ENCODE measurements at regions not wholly inside any gene's neighbourhood (a gene's known extent, or its start where the extent isn't known, plus 50 kb on each side); places are given as distances from the start of the nearest gene placed in this dataset.
A peak's percentile ranks its signal among the peaks of the same experiment; 100 is the strongest.

DNA sequence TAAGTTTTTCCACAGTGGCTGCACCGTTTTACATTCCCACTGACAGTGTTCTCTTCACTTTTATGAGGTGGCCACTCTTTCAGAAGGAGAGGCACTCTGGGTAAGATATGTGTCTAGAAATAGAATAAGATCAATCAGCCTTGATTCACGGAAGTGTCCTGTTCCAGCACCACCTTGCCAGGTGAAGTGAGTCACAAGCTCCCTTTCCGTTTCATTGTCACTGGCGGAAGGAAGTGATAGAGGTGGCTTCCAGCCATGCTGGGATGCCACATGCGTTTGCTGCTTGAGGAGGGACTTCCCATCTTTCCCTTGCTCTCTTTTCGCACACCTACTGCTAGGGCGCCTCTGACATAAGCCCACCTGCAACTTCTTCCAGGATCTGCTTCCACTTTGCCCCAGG is 217.1 kb downstream of the PIK3R1 start:
- no peak for DNase-seq

- no peak for DNase-seq
Measured at GRCh38 chr5:68433526-68433922, 218.0 kb downstream of the PIK3R1 start.

DNA sequence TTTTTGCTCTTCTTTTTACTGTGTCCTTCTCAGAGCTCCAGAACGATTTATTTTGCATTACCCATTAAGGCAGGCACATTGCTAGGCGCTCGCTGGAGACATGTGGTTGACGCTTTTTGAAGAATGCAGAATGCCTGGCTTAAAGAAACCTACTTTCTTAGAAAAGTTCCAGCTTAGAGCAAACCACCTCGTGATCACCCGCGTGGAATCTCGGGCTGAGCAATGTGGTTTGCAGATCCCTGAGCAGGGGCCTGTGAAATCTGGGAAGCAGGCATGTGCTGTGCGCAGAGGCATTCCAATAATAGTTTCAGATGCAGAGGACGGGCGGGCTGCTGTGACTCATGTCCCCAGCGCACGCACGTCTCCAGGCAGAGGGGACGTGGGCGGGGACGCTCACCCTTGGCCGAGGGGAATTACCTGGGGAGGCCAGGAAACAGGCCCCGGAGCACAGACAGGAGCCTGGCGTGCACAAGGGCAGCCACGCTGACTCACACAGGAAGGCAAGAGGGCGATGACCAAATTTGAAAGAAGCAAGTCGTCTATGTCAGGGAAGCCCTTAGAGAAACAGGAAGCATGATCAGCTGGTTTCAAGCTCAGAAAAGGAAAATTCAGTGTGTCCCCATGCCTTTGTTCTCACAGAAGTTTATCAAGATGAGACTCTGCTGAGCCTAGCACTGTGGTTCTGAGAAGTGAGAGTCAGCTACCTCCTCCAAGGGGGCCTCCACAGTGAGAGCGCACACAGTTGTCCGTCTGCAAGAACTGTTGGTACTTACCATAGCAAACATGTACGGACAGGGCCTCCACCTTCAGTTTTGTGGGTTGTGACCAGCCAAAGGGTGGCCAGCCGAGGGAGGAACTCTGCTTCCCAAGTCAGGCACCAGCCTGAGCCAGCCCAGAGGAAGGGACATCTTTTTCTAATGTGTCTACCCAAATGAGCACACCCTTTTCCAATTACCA is 218.6 kb downstream of the PIK3R1 start:
- DNase-seq, result peak; percentile 90

DNA sequence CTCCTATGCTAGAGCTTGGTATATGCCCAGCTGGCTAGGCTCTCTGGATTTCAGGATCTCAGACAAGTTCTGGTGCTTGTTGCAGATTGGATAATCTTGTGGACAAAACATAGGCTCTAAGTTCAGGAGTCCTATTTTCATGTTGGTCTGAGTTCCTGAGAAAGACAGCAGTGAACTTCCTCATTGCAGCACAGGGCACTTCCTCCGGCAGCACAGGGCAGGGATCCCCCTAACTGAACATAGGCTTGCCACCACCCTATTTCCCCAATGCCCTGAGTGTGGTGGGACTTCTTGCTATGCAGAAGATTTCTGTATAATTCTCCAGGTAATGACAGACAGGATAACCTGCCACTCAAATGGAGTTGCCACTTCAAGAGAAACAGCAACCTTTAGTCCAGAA is 220.1 kb downstream of the PIK3R1 start:
- DNase-seq, result peak; percentile 54

DNA sequence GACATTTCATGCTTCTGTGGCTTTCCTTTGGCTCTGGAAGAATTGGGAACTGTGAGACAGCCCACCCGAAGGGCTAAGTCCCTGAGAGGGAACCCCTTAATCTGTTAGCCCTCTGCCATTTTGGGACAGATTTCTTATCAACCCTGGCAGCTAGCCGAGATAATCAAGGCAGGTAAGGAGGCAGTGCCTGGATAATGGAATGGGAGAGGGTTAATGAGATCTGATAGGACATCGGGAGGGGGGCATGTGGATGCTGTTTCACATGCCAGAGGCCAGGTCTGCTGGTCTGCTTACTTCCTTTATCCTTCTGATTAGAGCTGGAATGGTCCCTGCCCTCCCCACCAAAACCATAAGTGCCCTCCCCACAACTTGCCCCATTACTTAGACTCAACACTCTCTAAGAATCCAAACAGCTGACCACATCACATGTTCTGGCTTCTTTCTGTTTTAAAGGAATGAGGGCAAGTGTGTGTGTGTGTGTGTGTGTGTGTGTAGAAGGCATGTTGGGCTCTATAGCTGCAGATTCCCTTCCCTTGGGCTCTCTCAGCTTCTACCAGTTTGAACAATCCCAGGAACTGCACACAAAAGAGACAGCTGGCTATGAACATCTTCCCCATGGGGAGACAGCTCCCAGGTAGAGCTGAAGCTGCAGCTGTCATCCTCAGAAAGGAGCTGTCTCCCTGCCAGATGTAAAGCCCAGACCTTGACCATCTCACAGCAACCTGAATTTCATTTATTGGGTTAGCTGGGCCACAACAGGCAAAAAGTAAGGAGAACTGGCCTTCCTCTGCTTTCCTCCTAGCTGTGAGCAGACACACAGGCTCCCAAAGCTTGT is 221.3 kb downstream of the PIK3R1 start:
- no peak for DNase-seq

DNA sequence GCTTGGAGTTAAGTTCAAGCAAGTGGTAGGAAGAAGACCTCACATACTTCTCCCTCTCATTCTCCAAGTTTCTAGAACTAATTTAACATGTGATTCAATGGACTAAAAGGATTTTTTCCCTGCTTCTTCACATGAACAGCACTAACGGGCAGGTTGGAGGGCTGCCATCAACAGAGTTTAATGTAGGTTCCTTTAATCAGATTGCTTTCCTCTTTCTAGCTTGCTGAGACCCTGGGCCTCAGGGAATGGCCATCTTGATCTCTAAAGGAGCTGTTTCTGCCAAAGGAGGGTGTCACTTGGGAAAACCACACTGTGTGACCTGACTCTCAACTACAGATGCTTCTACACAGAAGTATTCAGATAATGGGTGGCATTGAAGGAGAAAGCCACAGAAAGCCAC is 223.3 kb downstream of the PIK3R1 start:
- DNase-seq, result no peak

GRCh38 chr5:68440245-68440644 is 224.7 kb downstream of the PIK3R1 start:
- no peak for DNase-seq

GRCh38 chr5:68440651-68441050 is 225.1 kb downstream of the PIK3R1 start:
- DNase-seq, result no peak

- no peak for DNase-seq
Measured at GRCh38 chr5:68441309-68442073, 225.9 kb downstream of the PIK3R1 start.

GRCh38 chr5:68443091-68443490 is 227.5 kb downstream of the PIK3R1 start:
- no peak for DNase-seq

- no peak for DNase-seq
Measured at GRCh38 chr5:68444048-68444447, 228.5 kb downstream of the PIK3R1 start.

- DNase-seq, result no peak
Measured at GRCh38 chr5:68444833-68445232, 229.3 kb downstream of the PIK3R1 start.

GRCh38 chr5:68445257-68446069 is 229.9 kb downstream of the PIK3R1 start:
- no peak for DNase-seq

DNA sequence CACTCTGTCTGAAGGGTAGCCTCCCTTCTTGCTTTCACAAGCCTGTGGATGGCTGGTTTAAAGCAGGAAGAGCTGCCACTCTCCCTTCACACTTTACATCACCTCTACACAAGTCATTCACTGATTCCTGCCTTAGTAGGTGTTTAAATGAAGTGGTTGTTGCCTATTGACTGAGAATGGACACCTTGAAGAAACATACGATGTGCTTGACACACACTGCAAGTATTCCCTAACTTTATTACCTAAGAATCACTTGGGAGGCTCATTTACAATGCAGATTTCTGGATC is 230.5 kb downstream of the PIK3R1 start:
- DNase-seq, result no peak

GRCh38 chr5:68446487-68446894 is 230.9 kb downstream of the PIK3R1 start:
- no peak for DNase-seq

GRCh38 chr5:68447136-68447929 is 231.8 kb downstream of the PIK3R1 start:
- no peak for DNase-seq

DNA sequence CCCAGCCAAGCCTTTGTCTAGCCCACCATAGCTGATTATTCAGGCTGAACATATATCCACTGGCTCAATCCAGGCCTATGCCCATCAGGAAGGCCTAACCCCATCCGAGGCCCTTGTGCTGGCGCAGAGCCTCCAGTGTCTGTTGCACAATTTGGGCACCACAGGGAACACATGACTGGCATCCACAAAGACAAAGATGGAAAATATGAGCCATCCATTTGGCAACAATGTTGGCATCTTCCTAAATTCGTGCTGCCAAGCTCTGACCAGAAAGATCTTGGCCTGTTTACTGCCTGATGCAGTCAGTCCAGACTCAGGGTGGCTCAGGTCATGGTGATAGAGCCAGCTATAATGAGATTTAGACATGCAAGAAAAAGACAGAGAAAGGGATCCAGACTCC is 233.8 kb downstream of the PIK3R1 start:
- DNase-seq, result no peak

DNA sequence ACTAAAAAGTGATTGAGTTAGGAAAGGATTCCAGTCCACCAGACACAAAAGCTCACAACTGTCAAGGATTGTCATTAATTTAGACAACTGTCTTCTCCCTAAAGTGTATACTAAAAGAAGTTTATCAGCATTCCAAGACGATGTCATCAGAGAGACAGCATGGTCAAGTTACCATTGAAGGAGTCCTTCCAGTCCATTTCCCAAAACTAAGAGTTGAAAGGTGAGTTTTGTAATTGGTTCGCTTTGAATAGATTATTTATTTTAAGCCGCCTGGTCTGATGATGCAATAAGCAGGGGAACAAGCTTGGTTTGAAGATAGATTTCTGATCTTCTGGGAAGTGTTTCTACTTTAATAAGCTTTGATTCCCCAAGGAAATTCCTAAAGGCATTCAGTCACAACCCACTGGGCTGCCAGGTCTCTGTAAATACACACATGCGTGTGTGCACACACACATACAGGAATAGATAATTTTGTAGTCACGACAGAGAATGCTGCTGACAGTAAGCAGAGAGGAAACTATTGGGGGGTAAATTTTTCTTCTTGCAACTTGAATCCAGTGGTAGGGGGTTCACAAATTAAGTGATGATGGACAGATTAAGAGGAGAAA is 234.8 kb downstream of the PIK3R1 start:
- DNase-seq, result no peak

GRCh38 chr5:68452286-68452685 is 236.7 kb downstream of the PIK3R1 start:
- no peak for DNase-seq

DNA sequence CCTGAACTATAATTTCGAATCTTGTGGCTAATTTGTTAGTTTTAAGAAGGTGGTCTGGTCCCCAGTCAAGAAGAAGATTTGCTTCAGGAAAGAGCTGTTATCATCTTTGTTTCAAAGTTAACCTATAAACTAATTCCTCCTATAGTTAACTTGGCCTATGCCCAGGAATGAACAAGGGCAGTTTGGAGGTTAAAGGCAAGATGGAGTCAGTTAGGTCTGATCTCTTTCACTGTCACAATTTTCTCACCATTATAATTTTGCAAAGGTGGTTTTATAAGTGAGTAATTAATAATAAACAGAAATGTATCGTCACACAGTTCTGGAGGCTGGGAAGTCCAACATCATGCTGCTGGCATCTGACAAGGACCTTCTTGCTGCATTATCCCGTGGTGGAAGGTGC is 238.6 kb downstream of the PIK3R1 start:
- DNase-seq, result no peak

- DNase-seq, result no peak
Measured at GRCh38 chr5:68454766-68455165, 239.2 kb downstream of the PIK3R1 start.
